NCI-H526 (cell line): ENCODE measurements at regions not wholly inside any gene's neighbourhood (a gene's known extent, or its start where the extent isn't known, plus 50 kb on each side); places are given as distances from the start of the nearest gene placed in this dataset.

Source experiments
- DNase-seq, 2 experiments: peaks; one replicate each; lab custom pipeline; 2025; lab: John Stamatoyannopoulos, UW

DNA sequence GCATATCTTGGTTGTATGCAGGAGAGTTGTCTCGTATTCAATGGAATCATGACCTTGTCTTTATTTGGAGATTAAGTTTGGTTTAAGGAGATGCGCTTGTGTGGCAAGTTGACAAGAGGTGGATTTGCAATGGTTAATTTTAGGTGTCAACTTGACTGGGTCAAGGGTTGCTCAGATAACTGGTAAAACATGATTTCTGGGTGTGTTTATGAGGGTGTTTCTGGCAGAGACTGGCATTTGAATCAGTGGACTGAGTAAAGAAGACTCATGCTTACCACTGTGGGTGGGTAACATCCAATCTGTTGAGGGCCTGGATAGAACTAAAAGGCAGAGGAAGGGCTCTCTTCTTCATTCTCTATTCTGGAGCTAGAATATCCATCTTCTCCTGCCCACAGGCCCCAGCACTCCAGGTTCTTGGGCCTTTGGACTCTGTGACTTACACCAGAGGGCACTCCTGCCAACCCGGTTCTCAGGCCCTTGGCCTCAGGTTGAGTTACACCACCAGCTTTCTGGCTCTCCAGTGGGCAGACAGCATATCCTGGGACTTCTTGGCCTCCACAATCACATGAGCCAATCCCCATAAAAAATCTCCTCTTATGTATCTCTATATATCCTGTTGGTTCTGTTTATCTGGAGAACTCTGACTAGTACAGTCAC is 141.5 kb upstream of the ARID2 start:
- peak in 1 of 2 experiments; percentile 3 for DNase-seq

DNA sequence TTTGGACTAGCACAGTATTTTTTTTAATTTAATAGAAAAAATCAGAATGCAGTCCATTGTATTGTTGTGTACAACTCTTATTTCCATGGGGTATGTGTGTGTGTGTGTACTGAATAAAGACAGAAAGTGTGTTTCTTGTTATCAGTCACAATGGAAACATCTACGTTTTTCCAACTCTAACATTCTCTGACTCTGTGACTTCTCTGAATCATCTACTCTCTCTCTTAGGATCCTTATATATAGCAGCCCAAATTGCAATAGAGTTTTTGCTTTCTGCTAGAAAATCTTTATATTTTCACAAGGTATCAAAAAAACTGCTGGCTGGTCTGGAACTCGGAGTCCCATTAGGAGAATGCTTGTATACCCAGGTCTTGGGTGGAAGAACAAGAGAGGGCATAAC is 138.9 kb upstream of the ARID2 start:
- no peak for DNase-seq

DNA sequence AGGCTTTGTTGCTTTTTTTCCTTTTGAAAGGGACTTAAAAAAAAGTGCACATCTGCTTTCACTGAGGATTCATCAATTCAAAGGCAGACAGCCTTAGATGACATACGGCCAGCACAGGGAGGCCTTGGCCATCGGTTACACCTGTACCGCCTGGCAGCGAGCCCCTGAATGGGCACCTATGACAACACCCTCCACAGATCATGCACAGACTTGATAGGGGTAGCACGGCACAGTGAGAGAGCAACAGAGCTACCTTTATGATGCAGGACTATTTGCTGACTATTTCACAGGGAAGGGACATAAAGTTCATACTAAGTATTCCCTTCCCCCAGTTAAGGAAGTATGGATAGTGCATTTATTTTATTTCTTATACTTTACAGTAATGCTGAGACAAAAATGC is 137.9 kb upstream of the ARID2 start:
- DNase-seq, result no peak

- DNase-seq, result no peak
These were observed 133.1 kb upstream of the ARID2 start for GRCh38 chr12:45596366-45596765.

GRCh38 chr12:45598336-45598735 is 131.2 kb upstream of the ARID2 start:
- DNase-seq, result no peak

DNA sequence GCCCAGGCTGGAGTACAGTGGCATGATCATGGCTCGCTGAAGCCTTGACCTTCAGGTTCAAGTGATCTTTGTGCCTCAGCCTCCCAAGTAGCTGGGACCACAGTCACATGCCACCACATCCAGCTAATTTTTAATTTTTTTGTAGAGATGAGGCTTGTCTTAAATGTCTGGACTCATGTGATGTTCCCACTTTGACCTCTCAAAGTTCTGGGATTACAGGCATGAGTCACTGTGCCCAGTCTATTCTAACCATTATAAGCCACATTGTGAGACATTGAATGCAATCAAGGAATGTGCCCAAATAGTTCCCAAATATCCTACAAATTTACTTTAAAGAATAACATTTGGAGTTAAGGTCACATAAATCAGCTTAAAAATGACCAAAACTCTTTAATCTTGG is 130.7 kb upstream of the ARID2 start:
- no peak for DNase-seq

- DNase-seq, result no peak
These were observed 130.3 kb upstream of the ARID2 start for GRCh38 chr12:45599196-45599595.

DNA sequence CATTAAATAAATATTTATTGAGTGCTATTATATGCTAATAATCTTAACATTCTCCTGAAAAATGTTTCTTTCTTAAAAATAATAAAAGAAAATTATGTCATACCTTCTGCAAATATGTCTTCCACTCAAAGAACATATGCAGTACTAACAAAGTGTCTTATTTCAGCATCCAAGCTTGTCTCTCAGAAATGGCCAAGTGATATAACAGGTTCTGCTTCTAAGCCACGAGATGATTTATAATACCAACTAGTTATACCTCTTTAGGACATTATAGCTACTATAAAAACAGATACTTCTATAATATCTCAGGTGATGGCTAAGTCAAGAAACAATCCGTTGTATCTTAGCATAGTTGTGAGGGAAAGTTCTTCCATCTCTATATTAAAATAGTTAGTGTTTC is 128.1 kb upstream of the ARID2 start:
- no peak for DNase-seq

- no peak for DNase-seq
These were observed 127.6 kb upstream of the ARID2 start for GRCh38 chr12:45601888-45602287.

DNA sequence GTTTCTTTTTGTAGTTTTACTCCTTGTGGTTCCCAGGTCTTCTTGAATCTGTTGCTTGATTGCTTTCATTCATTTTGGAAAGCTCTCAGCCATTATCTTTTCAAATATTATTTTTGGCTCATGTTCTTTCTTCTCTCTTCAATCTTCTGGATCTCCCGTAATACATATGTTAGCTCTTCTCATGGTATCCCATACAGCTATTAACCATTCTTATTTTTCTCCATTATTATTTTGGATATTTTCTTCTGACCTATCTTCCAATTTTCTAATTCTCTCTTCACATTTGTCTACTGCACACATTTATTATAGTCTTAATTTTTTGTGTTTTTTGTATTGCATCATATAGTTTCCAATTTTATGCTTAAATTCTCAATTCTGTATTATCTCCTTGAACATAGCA is 123.9 kb upstream of the ARID2 start:
- DNase-seq, result no peak

- no peak for DNase-seq
These were observed 118.4 kb upstream of the ARID2 start for GRCh38 chr12:45611061-45611460.

GRCh38 chr12:45611495-45611894 is 118.0 kb upstream of the ARID2 start:
- no peak for DNase-seq

DNA sequence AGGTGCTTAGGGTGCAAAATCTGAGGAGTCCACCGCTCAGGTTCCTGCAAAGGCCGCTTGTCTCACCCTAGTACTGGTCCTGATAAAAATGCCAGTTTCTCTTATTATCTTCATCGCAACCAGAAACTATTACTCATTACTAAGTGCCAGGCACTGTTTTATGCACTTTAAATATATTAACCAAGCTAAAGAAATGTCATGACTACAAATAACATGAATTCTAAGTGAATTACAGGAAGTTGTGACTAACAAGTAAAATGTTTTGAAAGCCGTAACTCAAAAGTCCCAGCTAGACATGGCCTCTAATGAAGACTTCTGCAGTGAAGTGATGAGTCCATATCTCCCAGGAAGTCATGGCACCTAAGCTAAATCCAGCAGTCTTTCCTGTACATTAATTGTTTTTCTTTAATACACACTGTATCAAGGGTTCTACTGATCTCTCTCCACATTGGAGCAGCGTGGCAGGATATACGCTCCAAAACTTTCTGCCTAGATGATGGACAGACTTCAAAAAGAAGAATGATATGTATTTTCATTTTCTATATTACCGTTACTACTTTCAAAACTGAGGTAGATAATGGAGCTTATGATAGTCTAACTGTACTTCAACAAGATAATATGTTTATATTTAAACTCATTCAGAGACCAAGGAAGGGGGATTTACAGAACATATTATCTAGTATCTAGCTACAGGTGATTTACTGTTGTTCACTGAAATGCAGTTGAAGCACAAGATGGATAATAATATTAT is 117.3 kb upstream of the ARID2 start:
- DNase-seq, result no peak

- DNase-seq, result no peak
These were observed 116.2 kb upstream of the ARID2 start for GRCh38 chr12:45613296-45613695.

- DNase-seq, result no peak
These were observed 115.7 kb upstream of the ARID2 start for GRCh38 chr12:45613855-45614254.

DNA sequence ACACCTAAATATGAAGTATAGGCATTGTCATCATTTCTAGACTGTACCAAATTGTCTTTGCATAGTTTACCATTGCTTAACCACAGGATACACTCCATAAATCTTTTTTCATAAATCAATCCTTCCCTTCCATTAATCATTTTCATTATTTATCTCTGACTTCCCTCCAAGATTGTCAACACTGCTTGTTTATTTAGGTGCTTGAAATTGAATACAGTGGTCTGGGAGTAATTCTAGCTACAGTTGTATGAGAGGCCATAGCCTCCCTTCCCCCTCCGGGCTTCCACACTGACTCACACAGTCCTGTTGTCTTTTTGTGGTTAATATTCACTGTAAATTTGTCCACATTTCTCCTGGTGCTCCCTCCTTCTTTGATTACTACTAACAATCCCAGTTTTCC is 114.2 kb upstream of the ARID2 start:
- DNase-seq, result peak; percentile 82 to 86

- no peak for DNase-seq
These were observed 109.8 kb upstream of the ARID2 start for GRCh38 chr12:45619736-45620135.

- DNase-seq, result no peak
These were observed 107.8 kb upstream of the ARID2 start for GRCh38 chr12:45621703-45622102.

GRCh38 chr12:45622210-45622937 is 107.1 kb upstream of the ARID2 start:
- peak in 1 of 2 experiments; percentile 51 for DNase-seq

- DNase-seq, result no peak
These were observed 106.3 kb upstream of the ARID2 start for GRCh38 chr12:45623221-45623620.

- no peak for DNase-seq
These were observed 105.6 kb upstream of the ARID2 start for GRCh38 chr12:45623940-45624339.

DNA sequence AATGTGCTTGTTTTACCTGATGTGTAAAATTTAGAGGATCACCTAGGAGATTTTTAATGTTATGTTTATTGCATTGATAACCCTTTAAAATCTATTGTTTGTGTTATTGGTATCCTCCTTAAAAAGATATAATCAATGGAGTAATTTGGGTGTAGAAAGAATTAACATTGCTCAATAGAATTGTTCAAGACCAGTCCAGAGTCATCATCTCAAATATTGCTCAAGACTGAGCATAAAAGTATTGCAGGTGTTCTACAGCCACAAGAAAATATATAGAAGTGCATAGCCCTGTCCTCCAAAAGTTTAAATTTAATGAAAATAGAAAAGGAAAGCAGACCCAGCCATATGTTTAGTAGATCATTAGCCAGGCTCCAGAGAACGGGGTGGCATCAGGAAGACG is 102.5 kb upstream of the ARID2 start:
- no peak for DNase-seq

DNA sequence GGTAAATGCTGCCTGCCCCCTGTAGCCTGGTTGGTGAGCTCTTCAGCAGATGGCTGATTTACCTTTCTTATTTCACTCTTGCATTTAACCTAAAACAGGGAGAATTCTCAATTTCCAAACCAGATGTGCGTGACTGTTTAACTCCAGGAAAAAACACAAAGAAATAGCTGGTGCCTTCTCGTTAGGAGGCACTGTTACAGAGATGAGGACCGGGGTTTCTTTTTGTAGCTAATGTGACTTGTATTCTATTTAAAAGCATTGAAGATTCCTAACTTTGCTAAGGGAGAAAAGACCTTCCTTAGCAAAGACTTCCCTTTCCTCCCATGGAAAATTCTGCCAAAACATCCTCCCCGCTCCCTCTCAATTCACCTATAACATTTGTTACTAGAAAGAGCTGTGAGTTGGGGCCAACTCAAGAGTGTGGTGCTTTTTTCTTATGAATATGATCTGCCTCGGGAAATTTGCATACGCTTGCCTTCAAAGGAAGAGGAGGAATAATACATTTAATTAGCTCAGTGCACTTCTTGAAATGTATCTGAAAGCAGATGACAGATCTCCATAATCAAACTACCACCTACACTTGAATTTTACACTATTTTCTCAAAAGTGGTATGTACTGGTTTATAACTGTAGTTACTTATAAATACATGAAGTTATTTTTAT is 102.0 kb upstream of the ARID2 start:
- DNase-seq, result peak; percentile 22 to 47
